OCI-LY7 (cell line): ENCODE measurements at regions not wholly inside any gene's neighbourhood (a gene's known extent, or its start where the extent isn't known, plus 50 kb on each side); places are given as distances from the start of the nearest gene placed in this dataset.
"Not testable (repeated sequence)": the region's sequence is repeated elsewhere in the genome, so short reads cannot be mapped to it uniquely, and the experiment has no call there.

Experiments used
- BruUV-seq: library from RNA; stranded (reverse); fragments of 400-500 nt; replicated peaks from 2 replicates; lab custom pipeline; 2021; lab: Mats Ljungman, UMichigan
- CTCF ChIA-PET: fragments of 300-600 bp; sonication (Branson Sonifier 250); formaldehyde crosslinking; loops from one replicate; lab custom pipeline; 2022; ENCODE audit warnings: antibody characterized with exemption; ENCODE audit not compliant: unreplicated experiment; lab: Charles Lee
- POLR2A ChIA-PET: fragments of 300-600 bp; sonication (Branson Sonifier 250); formaldehyde crosslinking; loops from one replicate; lab custom pipeline; 2022; ENCODE audit warnings: antibody characterized with exemption; lab: Charles Lee
- DNase-seq: peaks from one replicate; pipeline ENCODE4 v3.0.0-alpha.2; 2015; ENCODE audit warnings: low spot score
- H2AFZ ChIP-seq: fragments of 200-600 bp; sonication (generic), shearing (Covaris generic); 2 replicates; pipeline ENCODE4 v1.6.1; 2014; ENCODE audit warnings: mild to moderate bottlenecking, antibody characterized with exemption, low read length, moderate library complexity
- H3K27ac ChIP-seq: fragments of 200-600 bp; sonication (generic); 2 replicates; pipeline ENCODE4 v1.5.1; 2014; ENCODE audit warnings: mixed run types, low read depth, mild to moderate bottlenecking, moderate library complexity, low read length, inconsistent platforms; ENCODE audit not compliant: poor library complexity, severe bottlenecking
- H3K36me3 ChIP-seq: fragments of 200-600 bp; sonication (generic); 2 replicates; pipeline ENCODE4 v1.6.1; 2014; ENCODE audit warnings: mild to moderate bottlenecking, antibody characterized with exemption, low read length, moderate library complexity, mixed read lengths; ENCODE audit not compliant: insufficient read depth
- H3K4me1 ChIP-seq: fragments of 200-600 bp; sonication (generic); 2 replicates; pipeline ENCODE4 v1.5.1; 2014; ENCODE audit warnings: mild to moderate bottlenecking, low read length; ENCODE audit not compliant: insufficient read depth, poor library complexity, severe bottlenecking
- H3K4me2 ChIP-seq: fragments of 200-600 bp; sonication (generic); 2 replicates; pipeline ENCODE4 v1.6.1; 2014; ENCODE audit warnings: mild to moderate bottlenecking, low read length
- H3K4me3 ChIP-seq: fragments of 200-600 bp; sonication (generic); 2 replicates; pipeline ENCODE4 v1.5.1; 2014; ENCODE audit warnings: mild to moderate bottlenecking, low read depth, low read length; ENCODE audit not compliant: poor library complexity, severe bottlenecking
- H3K79me2 ChIP-seq: fragments of 200-600 bp; sonication (generic); 2 replicates; pipeline ENCODE4 v1.6.1; 2016; ENCODE audit warnings: low read depth, mild to moderate bottlenecking, low read length, moderate library complexity, mixed read lengths; ENCODE audit not compliant: insufficient read depth
- H3K9me2 ChIP-seq: fragments of 200-600 bp; sonication (generic); 2 replicates; pipeline ENCODE4 v1.6.1; 2016; ENCODE audit warnings: mild to moderate bottlenecking, low read length, mixed read lengths; ENCODE audit not compliant: insufficient read depth
- H3K9me3 ChIP-seq: fragments of 200-600 bp; sonication (generic); 2 replicates; pipeline ENCODE4 v1.6.1; 2014; ENCODE audit warnings: mild to moderate bottlenecking, mixed run types, low read length, mixed read lengths
- H4K20me1 ChIP-seq: fragments of 200-600 bp; sonication (generic); 2 replicates; pipeline ENCODE4 v1.6.1; 2014; ENCODE audit warnings: mild to moderate bottlenecking, antibody characterized with exemption, low read length, moderate library complexity, mixed read lengths; ENCODE audit not compliant: insufficient read depth
- EZH2phosphoT487 ChIP-seq: fragments of 200-600 bp; sonication (generic); IDR thresholded peaks from 2 replicates; pipeline ENCODE4 v1.6.1; 2018; ENCODE audit warnings: low read depth, borderline replicate concordance, mild to moderate bottlenecking, mixed run types, antibody characterized with exemption, low read length, moderate library complexity, mixed read lengths
- intact Hi-C: fragments of 100-400 bp; cut with micrococcal nuclease; formaldehyde crosslinking; loops from one replicate; pipeline ENCODE4 v1.10.0; 2022; ENCODE audit not compliant: unreplicated experiment
- TF ChIP-seq, protein P1 (sequence below): fragments of 200-600 bp; sonication (generic); conservative IDR thresholded peaks from 2 replicates; pipeline ENCODE4 v1.5.1; 2014; ENCODE audit warnings: mild to moderate bottlenecking, antibody characterized with exemption, low read length, moderate library complexity, mixed read lengths

DNA sequence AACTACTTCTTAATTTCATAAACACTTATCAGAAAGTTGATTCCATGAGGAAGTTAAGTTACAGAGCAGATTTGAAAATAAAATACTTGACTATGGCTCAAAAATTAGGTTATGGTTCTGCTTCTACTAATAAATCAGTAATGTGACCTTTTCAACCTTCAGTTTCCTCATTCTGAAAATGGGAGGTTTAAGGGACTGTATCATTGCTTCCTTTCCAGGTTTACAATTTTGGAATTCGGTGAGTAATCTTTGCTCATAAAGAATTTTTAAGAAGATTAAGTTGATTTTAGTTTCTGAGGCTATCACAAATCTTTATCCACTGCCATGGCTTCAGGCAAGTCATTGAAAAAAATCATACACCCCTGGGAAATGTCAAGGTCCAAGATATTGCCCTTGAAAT is 1061.2 kb downstream of the DIPK2A start:
- no peaks in the 10 kb centered on the region for H4K20me1 ChIP-seq
- BruUV-seq: no TSS peak
- H3K9me2 ChIP-seq: no peaks in the 10 kb centered on the region
- TF ChIP-seq EZH2phosphoT487: no peak
- TF ChIP-seq, protein P1, sequence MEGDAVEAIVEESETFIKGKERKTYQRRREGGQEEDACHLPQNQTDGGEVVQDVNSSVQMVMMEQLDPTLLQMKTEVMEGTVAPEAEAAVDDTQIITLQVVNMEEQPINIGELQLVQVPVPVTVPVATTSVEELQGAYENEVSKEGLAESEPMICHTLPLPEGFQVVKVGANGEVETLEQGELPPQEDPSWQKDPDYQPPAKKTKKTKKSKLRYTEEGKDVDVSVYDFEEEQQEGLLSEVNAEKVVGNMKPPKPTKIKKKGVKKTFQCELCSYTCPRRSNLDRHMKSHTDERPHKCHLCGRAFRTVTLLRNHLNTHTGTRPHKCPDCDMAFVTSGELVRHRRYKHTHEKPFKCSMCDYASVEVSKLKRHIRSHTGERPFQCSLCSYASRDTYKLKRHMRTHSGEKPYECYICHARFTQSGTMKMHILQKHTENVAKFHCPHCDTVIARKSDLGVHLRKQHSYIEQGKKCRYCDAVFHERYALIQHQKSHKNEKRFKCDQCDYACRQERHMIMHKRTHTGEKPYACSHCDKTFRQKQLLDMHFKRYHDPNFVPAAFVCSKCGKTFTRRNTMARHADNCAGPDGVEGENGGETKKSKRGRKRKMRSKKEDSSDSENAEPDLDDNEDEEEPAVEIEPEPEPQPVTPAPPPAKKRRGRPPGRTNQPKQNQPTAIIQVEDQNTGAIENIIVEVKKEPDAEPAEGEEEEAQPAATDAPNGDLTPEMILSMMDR: no peak
- POLR2A ChIA-PET: no interaction called here
- no peak for DNase-seq
- H3K36me3 ChIP-seq: no peaks in the 10 kb centered on the region
- no peaks in the 10 kb centered on the region for H3K9me3 ChIP-seq
- intact Hi-C loops: no loop called here
- H3K4me1 ChIP-seq: no peaks in the 10 kb centered on the region
- CTCF ChIA-PET: no interaction called here
- no peaks in the 10 kb centered on the region for H3K79me2 ChIP-seq
- no peak overlapping the region for H3K4me2 ChIP-seq
- no peak overlapping the region for H3K27ac ChIP-seq
- H3K4me3 ChIP-seq: no peak overlapping the region
- H2AFZ ChIP-seq: no peak overlapping the region

DNA sequence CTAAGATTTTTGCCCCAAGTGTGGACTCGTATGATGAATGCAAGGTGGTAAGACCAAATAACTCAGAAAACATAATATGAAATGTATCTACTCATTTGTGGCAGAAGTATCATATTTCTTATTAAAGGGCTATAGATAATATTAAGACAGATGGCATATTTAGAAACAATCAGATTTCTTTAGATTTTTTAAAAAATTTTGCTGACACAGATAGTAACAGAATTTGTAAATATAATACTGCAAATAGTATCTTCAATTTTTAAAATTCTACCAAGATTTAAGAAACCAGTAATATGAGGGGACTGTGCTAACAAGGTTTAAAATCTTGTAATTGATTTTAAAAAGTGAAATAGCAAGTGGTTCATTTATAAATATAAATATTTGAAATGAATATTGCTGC is 1064.1 kb downstream of the DIPK2A start:
- no peak for DNase-seq
- POLR2A ChIA-PET: no interaction called here
- intact Hi-C loops: no loop called here

DNA sequence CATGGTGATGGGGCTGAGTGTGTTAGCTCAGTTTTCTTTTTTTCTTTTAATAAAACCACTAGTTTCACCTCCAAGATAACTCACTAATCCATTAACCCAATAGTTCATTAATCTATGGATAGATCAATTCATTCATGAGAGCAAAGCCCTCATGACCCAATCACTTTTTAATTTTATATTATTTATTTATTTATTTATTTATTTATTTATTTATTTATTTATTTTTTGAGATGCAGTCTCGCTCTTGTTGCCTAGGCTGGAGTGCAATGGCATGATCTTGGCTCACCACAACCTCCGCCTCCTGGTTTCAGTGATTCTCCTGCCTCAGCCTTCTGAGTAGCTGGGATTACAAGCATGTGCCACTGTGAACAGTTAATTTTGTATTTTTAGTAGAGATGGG is 1082.4 kb downstream of the DIPK2A start:
- DNase-seq, BruUV-seq, intact Hi-C loops, H3K4me3 ChIP-seq, H3K4me1 ChIP-seq, H3K4me2 ChIP-seq, H2AFZ ChIP-seq, H3K27ac ChIP-seq, H3K36me3 ChIP-seq, H4K20me1 ChIP-seq, H3K79me2 ChIP-seq, H3K9me2 ChIP-seq, CTCF ChIA-PET, H3K9me3 ChIP-seq: not testable (repeated sequence)
- POLR2A ChIA-PET: interaction anchor here (1.0 kb wide), 1 partner anchor 18 kb away, joined by 5 read pairs; no protein-coding TSS in a partner anchor

More for the DNA sequence above, 1064.1 kb downstream of the DIPK2A start:
- CTCF ChIA-PET: no interaction called here
- H3K79me2 ChIP-seq: no peaks in the 10 kb centered on the region
- no peaks in the 10 kb centered on the region for H3K4me1 ChIP-seq
- H3K27ac ChIP-seq: no peak overlapping the region
- H3K36me3 ChIP-seq: no peaks in the 10 kb centered on the region
- TF ChIP-seq EZH2phosphoT487: no peak
- TF ChIP-seq, protein P1: no peak
- no peaks in the 10 kb centered on the region for H3K9me3 ChIP-seq
- no peaks in the 10 kb centered on the region for H3K9me2 ChIP-seq
- BruUV-seq: no TSS peak
- no peak overlapping the region for H2AFZ ChIP-seq
- H3K4me2 ChIP-seq: no peak overlapping the region
- H3K4me3 ChIP-seq: no peak overlapping the region
- H4K20me1 ChIP-seq: no peaks in the 10 kb centered on the region
